GM18868 (cell line): ENCODE measurements at regions not wholly inside any gene's neighbourhood (a gene's known extent, or its start where the extent isn't known, plus 50 kb on each side); places are given as distances from the start of the nearest gene placed in this dataset.
"Not testable (repeated sequence)": the region's sequence is repeated elsewhere in the genome, so short reads cannot be mapped to it uniquely, and the experiment has no call there.

ENCODE experiments used
- ATAC-seq: cut with Tn5 transposase; IDR thresholded peaks from one replicate; pipeline ENCODE4 v1.9.1; 2021; ENCODE audit warnings: mild to moderate bottlenecking, moderate library complexity; ENCODE audit not compliant: unreplicated experiment

DNA sequence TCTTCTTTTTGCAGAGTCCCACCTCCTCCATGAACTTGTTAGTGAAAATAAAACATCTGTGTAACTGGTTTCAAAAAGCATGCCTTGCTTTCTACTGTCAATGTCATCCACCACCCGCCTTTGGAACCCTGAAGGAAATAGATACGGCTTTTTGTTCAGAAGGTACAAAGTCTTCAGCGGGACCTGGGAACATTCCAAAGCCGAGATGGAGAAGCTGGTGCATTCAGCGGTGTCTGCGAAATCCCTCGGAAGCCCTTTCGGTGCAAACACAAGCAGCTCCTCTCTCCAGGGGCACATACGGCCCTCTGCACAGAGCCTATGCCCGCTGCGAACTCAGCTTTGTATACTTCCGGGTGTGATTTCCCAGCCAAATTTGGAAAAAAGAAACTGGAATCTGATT, 555.8 kb upstream of the SALL3 start:
- no peak for ATAC-seq

DNA sequence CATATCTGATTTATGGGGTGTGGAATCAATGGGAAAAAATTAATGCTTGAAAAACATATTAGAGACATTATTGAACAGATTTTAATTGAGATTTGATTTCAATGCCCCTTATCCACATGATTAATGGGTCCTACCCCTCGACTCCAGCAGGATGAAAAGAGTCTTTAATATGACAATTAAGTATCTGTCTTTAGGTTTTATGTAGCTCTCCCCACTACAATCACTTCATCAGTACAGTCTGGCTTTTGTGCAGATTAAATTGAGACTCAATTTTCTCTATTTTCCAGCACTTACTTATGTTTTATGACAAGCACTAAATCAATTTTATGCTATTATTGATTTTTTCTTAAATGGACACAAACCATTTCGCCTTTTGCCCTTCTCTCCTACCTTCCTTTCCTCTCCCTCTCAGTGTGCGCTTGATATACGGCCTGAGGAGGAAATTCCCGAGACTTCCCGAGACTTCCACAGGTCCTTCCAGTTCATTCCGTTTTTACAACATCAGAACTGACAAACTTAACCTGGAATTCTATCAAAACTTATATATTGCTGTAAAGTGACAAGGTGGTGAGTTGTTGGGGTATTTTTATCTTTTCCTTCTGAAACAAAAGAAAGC, 555.1 kb upstream of the SALL3 start:
- ATAC-seq, result no peak

DNA sequence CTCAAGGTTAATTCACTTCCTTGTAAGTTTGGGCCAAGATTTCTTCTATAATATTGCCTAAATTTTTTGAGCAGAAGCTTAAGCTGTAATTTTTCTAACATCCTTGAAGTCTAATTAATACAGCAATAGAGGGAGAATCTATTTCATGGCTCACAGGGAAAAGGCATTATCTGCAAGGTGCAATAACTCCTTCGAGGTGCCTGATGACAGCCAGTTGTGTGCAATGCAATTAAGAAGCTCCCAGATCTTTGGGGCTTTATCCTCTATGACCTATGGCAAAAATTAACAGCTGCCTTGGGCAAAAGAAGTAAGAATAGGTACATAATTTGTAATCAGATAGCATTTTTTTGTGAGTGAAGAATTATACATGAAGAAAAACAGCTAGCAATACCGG, 554.6 kb upstream of the SALL3 start:
- no peak for ATAC-seq

DNA sequence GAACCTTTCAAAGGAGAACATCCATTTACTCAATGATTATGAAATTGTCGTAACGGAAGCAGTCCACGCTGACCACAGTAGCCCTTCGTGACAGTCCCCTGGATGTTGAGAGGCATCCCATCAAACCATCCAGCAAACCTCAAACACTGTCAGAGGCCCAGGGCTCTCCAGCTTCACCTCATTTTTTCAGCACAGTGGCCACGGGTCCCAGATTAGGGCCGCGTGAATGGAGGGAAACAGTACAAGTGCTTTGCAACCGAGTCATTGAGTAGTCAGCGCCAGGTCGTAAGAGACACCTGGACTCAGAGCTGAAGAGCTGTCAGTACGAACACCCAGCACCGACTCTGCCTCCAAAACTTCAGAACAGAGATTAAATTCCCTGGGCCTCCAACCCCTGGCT, 552.5 kb upstream of the SALL3 start:
- ATAC-seq, result no peak

DNA sequence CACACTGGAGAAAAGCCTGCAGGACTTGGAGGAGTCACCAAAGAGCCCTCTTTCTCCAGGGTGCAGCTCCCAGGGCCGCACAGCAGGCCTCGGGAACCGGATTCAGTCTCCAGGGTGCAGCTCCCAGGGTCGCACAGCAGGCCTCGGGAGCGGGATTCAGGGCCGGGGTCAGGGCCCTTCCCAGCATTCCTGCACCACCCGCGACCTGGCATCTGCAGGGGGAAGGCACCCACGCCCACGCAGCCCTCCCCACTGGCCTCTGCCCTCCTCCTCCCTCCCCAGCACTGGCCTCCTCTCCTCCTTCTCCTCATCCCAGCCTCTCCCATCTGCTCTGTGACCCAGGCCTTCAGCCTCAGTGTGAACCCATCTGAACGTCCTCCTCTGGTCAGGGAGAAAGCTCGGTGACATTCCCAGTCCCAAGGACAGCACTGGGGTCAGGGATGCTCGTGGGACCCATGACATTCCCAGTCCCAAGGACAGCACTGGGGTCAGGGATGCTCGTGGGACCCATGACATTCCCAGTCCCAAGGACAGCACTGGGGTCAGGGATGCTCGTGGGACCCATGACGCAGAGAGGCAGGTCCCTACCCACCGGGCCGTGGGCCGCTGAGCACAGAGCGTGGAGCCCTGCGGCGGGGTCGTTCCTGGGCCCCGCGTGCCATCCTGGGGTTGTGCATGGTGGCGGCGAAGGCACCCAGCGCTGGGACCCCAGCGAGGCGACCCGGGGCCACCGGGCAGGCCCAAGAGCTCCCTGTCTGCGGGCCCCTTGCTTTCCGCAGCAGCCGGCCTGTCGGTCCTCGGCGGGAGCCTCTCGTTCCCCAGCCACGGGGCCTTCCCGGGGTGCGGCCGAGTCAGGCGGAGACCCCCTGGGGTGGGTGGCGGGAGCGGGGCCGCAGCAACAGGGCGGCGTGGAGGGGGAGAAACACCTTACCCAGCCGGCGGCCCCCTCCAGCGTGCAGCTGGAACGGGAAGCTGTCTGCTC, 550.2 kb upstream of the SALL3 start:
- no peak for ATAC-seq

DNA sequence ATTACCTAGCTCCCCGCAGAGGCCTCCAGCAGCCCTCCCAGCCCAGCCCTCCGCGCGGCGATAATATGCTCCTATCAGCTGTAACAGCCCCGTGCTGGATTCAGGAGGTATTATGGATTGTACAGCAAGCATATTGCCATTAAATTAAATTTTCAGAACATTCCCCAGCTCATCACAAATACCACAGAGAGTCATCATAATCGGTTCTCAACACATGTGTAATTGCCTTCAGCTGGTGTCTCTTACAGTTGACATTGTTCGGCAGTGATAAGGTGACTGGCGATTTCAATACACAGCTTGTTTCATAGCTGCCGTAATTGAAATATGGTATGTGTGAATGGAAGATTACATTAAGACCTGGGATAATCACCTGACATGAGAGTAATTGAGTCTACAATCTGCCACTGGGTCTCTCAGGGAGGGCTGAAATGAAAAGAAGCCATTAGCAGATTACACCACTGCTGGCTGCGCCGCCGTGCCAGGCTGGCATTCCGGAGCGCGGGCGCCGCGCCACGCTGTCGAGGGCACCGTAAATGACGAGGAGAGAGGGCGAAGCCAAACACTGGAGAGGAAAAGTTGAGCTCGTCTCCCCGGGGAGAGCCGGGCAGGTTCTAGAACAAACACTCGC, 549.4 kb upstream of the SALL3 start:
- ATAC-seq, result no peak

DNA sequence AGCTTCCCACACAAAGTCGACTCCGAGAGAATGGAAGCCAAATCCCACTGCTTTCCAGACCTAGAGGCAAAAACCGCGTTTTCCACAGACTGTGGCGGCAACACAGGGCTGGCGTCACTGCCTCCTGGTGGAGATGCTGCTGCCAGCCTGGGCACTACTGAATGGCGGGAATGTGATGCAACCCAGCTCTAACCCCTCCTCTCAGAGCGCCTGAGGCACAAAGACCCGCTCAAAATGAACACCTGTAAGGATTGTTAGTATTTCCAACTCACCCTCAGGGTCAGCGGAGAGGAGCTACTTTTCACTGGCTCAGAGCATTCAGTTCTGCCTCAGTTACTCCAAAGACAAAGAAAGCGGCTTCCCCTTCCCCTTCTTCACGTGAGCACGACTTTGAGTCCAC, 548.0 kb upstream of the SALL3 start:
- no peak for ATAC-seq

DNA sequence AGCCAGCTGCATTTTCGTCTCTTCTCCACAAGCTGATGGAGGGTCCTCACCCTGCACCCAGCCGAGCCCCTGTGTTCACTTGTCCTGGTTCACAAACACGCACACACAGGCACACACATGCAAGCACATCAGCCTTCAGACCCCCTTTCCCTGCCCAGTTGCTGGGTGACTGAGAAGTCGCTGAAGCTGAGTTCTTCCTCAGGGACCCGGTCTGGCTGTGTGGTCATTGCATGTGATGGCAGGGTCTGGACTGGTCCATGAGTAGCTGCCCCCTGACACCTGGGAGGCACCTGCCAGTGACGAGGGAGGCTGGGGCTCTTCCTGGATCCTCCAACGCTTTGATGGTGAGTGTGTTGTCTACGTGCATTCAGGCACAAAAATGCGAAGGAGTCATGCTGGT, 546.1 kb upstream of the SALL3 start:
- no peak for ATAC-seq

DNA sequence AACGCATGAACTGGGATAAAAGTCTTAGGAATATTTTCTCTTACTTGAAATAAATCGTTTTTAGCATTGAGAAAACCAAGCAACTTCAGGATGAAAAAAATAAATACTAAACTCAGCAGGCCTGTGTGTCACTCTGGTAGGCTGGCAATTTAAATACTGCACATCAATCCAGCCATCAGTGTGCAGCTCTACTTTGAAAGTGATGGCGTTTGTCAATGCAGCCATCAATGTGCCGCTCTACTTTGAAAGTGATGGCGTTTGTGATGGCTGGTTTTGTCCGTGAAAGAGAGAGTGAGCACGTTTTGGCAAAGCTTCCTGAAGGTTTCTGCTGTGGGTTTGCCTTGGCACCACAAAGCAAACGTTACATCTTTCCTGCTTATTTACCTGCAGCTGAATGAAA, 543.5 kb upstream of the SALL3 start:
- no peak for ATAC-seq

DNA sequence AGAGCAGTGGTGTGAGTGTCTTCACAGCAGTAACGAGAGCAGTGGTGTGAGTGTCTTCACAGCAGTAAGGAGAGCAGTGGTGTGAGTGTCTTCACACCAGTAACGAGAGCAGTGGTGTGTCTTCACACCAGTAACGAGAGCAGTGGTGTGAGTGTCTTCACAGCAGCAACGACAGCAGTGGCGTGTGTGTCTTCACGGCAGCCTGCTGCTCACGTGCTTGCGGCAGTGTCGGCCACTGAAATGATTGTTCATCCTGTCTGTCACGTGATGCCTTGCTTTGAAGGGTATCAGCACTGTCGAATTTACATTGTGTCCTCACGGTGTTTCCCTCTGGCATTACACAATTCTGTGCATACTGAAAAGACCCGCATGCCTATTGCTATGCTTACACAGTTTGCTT, 541.4 kb upstream of the SALL3 start:
- ATAC-seq, result not testable (repeated sequence)

DNA sequence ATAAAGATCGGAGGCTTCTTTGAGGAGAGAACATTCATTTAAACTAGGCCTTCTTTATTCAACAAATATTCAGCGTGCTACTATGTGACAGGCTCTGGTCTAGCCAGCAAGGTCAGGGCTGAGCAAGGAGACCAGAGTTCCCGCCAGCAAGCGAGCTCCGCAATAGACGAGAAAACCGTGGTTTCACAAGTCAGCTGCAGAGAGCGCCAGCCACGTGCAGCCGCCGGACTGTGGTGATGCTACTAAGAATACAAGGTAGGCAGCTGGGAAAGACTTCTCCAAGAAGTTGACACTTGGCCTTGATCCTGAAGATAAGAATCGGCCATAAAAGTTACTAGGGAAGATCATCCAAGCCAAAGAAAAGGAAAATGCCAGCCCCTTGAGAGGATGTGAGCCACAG, 533.7 kb upstream of the SALL3 start:
- no peak for ATAC-seq

DNA sequence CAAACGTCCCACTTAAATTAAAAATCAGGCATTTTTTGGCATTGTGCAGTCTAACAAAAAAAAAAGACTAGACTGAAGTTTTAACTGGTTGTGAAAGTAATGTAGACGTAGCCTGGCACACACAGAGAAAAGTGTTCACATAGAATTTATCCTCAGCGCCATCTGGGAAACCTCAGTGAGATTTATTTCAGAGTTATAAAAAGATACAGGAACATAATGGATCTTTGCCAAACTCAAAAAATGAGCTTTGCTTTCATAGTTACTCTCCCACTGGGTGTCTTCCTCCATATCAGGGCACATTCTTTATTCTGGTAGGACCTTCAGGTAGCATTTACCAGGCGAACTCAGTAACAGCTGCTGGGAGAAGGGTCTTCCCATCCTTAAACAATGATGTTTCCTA, 532.4 kb upstream of the SALL3 start:
- ATAC-seq, result no peak

DNA sequence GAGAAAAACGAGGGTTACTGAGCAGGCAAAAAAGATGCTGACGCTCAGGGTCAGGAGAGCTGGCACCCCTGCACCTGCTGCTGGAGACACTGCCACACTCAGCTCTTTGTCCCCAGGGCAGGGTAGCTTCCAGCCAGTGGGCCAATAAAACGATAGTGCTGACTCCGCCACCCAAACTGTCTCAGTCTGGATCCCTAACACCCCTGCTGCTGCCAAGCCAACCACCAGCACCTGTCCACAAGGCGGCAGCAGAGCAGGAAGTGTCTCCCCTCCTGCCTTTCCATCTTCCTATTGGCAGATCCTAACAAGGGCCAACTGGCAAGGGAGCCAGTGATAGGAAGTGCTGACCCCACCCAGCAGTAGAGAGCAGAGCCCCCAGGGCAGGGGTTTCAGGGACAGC, 531.5 kb upstream of the SALL3 start:
- no peak for ATAC-seq

DNA sequence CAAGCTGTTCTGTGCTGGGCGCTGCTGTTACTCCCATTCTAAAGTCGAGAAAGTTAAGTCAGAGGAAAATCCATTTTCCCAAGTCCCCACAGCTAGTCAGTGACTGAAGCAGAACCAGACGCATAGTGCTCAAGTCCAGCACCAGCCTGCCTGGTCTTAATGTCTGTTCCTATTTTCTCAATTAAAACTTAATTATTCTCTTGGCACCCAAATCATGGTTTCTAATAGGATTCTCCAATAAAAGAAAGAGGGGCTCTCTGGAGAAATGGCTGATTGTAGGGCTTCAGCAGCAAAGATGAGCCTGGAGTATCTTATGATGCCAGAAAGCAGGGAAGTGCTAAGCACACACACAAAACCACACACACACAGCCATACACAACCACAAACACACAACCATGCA, 531.0 kb upstream of the SALL3 start:
- ATAC-seq, result no peak

DNA sequence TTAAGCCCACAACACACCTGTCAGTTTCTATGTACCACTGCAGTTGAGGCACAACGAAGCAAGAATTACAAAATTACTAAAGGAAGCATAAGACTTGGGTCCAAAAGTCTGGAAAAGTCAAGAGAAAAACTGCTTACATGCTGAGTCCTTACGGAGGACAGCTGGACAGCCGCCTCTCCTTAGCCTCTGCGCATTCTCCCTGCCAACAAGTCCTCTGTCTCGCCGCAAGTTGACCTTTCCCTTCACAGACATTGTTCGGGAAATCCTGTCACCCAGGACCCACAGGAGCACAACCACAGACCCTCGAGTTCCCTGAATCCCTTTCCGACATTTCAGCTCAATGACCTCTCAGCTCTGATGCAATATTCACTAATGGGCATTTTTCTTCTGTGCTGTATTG, 525.4 kb upstream of the SALL3 start:
- ATAC-seq, result no peak

DNA sequence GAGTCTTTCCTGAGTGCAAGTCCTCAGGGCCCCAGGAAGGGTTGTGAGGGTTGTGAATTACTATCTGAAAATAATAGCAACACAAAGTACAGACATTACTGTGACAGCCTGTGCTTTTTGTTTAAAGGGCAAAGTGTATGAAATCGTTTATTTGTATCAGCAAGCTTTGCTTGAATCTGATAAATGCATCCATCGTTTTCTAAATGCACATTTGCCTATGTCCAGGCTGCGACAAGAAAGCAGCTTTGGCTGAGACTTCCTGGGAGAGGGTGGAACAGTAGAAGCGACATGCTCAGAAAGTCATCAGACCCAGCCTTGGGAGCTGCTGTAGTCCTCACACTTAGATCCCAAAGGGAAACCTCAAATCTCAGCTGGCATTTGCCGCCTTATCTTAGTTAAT, 524.2 kb upstream of the SALL3 start:
- no peak for ATAC-seq

DNA sequence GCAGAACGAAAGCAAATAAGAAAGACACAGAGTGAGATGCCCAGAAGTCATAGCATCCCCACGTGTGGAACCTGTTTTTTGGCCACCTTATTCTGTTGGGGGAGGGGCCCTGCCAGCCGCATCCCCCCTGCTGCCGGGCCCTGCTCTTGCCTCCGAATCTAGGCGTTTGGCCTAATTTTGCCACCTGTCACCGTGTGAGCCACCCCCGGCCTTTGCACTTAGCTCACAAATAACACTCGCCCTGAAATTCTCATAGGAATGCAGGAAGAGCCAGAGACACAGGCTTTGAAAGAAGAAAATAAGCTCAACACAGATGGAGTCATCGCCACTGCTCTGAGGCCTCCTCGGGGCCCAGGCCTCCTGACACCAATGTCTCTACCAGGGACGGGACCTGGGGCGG, 522.6 kb upstream of the SALL3 start:
- ATAC-seq, result no peak

DNA sequence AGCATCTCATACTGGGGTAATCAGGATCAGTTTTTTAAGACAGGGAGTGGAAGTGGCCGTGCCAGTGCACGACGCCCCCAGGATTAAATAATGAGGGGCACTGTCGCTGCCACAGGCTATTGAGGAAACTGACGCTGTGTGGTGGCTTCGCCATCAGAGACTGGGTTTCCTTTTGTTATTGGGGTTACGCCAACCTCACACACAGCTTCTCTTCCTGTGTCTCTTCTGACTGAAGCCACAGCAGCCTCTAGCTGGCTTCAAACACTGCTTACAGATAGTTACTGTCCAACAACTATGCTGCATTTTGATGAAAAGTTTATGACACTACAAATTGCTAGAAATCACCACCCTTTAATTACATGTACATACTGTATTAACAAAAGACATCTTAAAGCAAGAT, 521.9 kb upstream of the SALL3 start:
- no peak for ATAC-seq

DNA sequence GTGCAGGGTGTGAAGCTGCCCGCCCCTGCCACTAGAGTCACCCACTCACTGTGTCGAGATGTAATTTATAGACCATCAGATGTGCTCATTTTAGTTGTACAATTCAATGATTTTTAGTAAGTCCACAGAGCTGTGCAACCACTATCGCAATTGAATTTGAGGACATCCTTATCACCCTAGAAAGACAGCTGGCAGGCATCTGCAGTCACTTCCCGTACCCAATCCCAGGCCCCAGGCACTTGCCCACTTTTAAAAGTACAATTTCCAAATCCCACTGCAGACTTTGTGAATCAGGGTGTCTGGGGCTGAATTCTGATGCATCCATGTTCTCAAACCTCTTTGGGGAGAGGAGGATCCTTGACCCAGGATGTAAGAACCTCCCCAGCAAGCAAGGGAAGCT, 521.3 kb upstream of the SALL3 start:
- ATAC-seq, result no peak

DNA sequence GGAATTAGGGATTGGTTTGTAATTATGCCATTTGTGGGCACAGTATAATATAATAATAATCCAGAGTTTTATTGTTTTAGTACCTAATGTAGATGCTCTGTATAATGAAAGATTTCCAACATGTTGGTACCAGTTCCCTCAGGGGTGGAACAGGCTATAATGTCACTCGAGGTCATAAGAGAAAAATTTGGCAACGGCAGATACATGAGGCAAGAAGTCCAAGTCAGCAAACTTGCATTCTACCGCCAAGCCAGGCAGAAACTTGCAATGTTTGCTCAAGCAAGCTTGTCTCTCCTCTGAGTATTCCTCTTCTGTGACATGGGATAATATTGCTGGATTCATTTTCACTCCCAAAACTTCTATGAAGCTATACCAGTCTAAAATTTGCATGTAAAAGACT, 520.0 kb upstream of the SALL3 start:
- ATAC-seq, result no peak

DNA sequence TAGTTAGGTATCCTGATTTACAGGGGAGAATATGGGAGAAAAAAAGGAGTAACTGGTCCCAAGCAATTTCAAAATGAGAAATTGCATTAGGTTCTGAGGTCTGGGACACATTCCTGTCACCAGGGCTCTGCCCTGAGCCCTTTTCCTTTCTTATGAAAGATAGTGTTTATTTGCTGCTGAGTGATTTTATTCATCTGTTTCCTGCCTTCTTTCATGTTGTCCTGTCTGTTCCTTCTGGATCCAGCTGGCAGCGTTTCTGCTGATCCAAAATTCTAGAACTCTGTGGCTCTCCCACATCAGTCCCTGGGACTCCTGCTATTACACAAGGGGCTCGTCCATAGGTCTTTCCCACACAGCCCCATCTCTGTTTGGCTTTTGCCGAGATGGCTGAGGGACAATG, 519.1 kb upstream of the SALL3 start:
- ATAC-seq, result no peak

DNA sequence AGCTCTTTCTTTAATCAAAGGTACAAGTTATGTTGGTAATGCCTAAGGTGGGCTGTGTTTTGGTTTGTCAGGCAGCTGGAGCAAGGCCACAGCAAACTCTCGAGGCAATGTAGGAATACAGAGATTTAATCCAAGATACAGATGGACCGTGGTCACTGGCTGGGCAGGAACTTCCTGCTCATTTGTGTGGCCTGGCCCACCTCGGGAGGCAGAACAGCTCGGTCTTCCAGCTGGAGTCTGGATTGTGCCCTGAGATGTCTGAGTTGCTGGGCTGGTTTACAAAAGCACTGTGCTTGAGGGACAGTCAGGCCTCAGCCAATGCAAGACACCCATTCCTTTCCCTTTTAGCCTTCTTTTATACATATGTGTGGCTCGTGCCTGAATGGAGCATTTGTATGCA, 506.1 kb upstream of the SALL3 start:
- no peak for ATAC-seq
